ENCODE measurements at regions not wholly inside any gene's neighbourhood (a gene's known extent, or its start where the extent isn't known, plus 50 kb on each side); places are given as distances from the start of the nearest gene placed in this dataset.

DNA sequence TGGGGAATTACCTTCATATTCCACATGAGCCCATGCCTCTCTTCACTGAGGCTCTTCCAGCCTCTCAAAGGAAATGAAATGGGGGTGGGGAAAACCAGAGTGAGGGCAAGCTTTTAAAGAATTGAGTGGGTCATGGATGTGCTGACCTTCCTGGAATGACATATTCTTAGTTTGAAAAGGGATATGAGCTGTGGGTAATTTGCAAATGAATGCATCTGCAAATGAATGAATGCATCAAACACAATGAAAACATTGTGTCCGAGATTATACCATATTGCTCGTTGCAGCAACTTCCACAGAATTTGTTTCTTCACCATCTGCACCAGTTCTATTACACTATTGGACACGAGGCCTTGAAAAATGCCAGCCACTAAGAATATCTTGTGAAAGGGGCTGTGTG lies 198.6 kb upstream of the CDH6 start:
- no peak overlapping the region for H3K27ac ChIP-seq
- TF ChIP-seq, protein P1, sequence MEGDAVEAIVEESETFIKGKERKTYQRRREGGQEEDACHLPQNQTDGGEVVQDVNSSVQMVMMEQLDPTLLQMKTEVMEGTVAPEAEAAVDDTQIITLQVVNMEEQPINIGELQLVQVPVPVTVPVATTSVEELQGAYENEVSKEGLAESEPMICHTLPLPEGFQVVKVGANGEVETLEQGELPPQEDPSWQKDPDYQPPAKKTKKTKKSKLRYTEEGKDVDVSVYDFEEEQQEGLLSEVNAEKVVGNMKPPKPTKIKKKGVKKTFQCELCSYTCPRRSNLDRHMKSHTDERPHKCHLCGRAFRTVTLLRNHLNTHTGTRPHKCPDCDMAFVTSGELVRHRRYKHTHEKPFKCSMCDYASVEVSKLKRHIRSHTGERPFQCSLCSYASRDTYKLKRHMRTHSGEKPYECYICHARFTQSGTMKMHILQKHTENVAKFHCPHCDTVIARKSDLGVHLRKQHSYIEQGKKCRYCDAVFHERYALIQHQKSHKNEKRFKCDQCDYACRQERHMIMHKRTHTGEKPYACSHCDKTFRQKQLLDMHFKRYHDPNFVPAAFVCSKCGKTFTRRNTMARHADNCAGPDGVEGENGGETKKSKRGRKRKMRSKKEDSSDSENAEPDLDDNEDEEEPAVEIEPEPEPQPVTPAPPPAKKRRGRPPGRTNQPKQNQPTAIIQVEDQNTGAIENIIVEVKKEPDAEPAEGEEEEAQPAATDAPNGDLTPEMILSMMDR (conservative IDR thresholded peaks at IDR 0.05): no peak

DNA sequence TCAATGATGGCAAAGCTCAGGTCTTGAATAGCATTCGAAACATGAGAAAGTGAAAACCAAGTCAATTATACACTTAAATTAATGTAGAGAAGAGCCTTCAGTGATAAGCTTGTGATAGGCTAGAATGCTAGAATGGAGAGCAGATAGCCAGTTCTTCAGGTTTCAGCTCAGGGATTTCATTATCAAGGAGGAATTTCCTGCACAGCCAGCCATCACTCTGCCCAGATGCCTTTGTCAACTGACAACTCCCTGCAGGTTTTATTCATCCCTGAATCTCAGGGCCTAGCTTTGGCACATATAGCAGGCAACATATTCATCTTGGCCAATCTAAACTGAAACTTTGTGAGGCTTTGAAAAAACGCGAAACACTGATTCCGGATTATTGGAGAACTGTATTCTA lies 199.3 kb upstream of the CDH6 start:
- TF ChIP-seq, protein P1 (conservative IDR thresholded peaks at IDR 0.05): no peak

DNA sequence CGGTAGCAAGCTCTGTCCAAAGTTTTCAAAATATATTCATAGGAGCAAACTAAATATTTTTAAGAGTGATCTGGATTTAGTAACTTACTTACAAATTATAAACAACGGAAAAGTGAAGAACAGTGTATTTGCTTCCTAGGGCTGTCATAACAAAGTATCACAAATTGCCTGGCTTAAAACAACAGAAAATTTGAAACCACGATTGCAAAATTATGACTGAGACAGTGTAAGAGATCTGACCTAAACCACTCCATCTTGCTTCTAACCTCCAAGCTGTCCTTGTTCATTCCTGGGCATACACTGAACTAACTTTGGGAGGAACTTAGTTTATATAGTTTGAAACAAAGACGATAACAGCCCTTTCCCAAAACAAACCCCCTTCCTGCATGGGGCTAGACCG lies 202.0 kb upstream of the CDH6 start:
- TF ChIP-seq, protein P1 (conservative IDR thresholded peaks at IDR 0.05): no peak
- H3K27ac ChIP-seq: no peak overlapping the region

More for the DNA sequence above, 199.3 kb upstream of the CDH6 start:
- no peak overlapping the region for H3K27ac ChIP-seq

DNA sequence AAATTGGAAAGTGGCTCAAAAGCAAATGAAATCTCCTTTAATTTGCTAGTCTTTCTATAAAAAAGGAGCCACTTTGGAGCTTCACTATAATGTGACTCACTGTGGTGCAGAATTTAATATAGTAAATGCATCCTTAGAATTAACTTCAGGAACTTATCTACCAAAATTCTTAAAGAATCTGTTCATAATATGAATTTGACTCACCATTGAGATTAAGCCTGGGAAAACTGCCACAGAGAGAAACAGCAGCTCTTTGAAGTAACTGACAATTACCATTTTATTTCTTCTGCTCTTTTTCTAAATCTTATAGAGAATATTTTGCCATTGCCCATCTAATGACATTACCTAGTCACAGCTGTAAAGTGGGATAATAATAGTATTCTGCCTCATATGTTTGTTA lies 211.9 kb upstream of the CDH6 start:
- H3K27ac ChIP-seq: no peak overlapping the region
- TF ChIP-seq, protein P1 (conservative IDR thresholded peaks at IDR 0.05): no peak

DNA sequence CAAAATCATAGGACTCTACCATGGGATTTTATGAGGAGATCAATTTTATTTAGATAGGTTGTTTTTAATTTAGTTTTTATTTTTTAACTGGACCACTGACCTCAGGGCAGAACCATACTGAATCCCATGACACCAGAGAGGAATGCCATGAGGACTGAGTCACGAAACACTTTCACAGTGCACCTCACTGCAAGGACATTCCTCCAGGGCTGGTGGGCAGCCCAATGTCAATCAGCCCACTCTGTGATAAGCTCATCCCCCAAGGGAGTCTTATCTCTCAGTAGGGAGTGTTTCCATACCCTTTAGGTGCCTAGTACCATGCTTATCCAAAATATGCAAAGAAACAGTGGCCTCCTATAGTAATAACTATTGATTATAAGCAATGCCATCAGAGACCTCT lies 224.5 kb upstream of the CDH6 start:
- H3K27ac ChIP-seq: no peak overlapping the region
- TF ChIP-seq, protein P1 (conservative IDR thresholded peaks at IDR 0.05): no peak

DNA sequence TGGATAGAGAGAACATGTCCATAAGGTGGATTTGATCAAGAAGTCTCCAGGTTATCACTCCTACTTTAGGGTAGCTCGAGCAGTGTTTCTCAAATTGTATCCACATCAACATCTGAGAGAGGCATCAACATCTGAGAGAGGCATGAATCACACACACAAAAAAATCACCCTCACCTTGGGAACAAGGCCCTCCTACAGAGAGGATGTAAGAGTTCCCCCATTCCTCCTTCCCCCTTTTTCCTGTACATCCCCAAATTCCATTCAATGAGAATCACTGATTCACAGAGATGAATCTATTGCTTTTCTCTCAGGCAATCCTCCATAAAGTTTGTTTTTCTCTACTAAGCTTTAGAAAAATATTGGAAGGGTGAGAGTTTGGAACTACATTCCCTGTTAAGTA lies 233.4 kb upstream of the CDH6 start:
- no peak overlapping the region for H3K27ac ChIP-seq

DNA sequence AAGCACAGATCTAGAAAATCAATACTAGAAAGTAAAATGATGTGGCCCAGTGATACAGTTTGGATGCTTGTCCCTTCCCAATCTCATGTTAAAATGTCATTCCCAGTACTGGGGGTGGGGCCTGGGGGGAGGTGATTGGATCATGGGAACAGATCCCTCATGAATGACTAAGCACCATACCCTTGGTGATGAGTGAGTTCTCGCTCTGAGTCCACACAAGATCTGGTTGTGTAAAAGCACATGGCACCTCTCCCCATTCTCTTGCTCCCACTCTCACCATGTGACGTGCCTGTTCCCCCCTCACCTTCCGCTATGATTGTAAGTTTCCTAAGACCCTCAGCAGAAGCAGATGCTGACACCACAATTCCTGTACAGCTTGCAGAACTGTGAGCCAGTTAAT lies 234.2 kb upstream of the CDH6 start:
- TF ChIP-seq, protein P1 (conservative IDR thresholded peaks at IDR 0.05): no peak

More for the DNA sequence above, 233.4 kb upstream of the CDH6 start:
- TF ChIP-seq, protein P1 (conservative IDR thresholded peaks at IDR 0.05): no peak

DNA sequence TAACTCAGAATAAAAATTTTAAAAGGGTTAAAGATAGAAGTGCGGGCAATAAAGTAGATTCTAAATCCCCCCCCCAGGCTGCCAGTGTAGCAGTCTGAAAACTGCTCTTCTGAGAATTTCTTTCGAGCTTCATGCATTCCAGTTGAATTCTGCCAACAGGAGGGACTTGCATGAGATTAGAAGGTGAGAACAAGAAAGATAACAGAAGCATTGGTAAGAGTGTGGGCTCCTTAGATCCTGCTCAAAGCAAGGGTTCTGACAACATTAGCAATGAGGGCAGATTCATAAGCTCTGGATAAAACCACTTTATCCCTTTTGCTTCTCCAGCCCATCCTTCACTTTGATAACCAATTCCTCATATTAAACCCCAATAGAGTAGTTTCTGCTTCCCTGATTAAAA lies 235.9 kb upstream of the CDH6 start:
- TF ChIP-seq, protein P1 (conservative IDR thresholded peaks at IDR 0.05): no peak
- no peak overlapping the region for H3K27ac ChIP-seq

More for the DNA sequence above, 234.2 kb upstream of the CDH6 start:
- no peak overlapping the region for H3K27ac ChIP-seq

Data from VCaP (cell line).